GM18505 (cell line): ENCODE measurements at regions not wholly inside any gene's neighbourhood (a gene's known extent, or its start where the extent isn't known, plus 50 kb on each side); places are given as distances from the start of the nearest gene placed in this dataset.

Source experiments
- ATAC-seq: cut with Tn5 transposase; IDR thresholded peaks from one replicate; pipeline ENCODE4 v1.9.1; 2021; ENCODE audit not compliant: unreplicated experiment
- POLR2A ChIP-seq: IDR thresholded peaks from 4 replicates; pipeline ENCODE4 v1.6.1; 2011; ENCODE audit warnings: borderline replicate concordance; ENCODE audit not compliant: insufficient read depth, insufficient read length; ENCODE audit errors: extremely low read depth

DNA sequence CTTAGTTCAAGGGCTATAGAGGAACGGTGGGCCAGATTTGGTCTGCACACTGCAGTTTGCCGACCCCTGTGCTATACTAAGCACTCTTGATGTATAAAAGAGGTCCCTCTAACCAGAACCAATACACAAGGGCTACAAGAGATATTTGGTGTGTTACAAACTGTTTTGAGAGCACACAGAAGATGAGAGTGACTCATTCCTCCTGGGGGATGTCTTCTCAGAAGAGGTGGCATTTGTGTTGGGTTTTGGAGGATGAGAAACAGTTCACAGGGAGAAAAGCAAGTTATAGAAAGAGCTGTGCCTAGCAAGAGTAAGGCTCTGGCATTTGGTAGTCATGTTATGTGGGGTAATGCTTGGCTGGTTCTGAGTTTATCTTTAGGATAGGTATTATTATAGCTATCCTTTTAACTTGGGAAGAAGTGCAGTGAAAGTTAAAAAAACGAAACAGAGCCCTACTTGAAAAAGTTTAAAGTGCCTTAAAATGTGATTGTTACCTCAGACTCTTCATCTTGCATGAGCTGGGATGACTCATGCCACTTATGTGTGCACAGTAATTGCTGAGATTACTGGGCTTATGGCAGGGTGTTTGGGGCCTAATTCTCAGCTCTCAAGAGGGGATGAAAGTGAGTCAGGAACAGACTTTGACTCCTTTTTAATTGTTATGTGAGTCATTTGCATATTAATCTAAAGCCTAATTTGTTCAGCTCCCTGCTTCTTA, 160.4 kb downstream of the KIF20B start:
- ATAC-seq: no peak
- TF ChIP-seq POLR2A: no peak

- ATAC-seq: no peak
- TF ChIP-seq POLR2A: no peak
Observed at GRCh38 chr10:89867964-89868363, 166.6 kb downstream of the KIF20B start.

DNA sequence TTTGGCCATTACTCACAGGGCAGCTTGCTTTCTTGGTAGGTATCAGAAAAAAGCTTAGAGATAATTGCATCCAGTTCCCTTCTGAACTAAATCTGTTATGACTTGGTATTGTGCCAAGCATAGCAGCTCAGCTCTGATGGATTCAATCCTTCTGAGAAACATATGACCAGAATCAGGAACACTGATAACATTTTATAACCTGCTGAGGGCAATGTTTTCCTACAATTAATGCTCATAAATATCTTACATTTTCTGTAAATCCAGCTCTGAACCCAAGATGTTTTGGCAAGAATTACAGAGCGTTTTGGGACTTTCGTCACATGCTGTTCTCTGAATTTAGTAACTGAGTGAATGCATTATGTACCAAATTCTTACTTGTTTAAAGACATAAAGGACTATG, 167.8 kb downstream of the KIF20B start:
- TF ChIP-seq POLR2A: no peak
- no peak for ATAC-seq

DNA sequence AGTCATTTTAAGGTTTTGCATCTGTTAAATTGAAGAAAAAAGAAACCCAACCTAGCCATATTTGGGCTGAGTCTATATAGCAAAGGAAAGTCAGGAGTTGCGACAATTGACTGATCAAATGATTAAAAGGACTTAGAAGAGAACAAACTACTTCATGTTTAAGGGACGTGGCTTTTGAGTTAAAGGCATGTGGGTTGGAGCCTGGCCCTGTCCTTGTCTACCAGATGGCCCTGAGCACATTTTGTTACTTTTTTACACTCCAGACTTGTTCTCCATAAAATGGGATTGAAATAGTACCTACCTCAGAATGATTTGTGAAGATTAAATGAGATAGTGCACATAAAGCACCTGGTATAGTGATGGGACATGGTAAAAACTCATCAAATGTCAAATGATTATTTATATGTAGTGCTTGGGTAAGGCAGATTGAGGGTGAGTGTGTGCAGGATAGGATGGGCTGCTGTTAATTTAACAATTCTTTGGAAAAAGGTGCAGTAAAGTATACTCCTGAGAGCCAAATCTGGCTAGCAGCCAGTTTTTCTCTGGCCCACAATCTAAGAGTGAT, 168.3 kb downstream of the KIF20B start:
- ATAC-seq: no peak
- TF ChIP-seq POLR2A: no peak

DNA sequence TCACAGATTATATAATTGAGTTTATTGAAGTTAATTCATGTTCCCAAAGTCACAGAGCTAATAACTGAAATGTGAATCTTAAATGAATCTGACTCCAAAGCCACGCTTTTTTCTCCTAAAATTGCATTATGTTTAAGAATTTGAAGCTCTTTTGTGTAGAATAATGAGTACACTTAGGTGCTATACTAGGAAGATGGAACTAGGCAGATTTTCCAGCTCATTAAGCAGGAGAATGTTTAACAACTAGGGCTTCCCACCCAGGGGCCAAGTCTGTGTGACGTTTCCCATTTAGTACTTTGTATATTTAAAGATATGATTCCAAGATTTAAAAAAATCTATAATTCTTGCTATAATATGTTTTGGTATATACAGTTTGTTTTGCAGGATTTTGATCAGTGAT, 169.5 kb downstream of the KIF20B start:
- TF ChIP-seq POLR2A: no peak
- no peak for ATAC-seq

DNA sequence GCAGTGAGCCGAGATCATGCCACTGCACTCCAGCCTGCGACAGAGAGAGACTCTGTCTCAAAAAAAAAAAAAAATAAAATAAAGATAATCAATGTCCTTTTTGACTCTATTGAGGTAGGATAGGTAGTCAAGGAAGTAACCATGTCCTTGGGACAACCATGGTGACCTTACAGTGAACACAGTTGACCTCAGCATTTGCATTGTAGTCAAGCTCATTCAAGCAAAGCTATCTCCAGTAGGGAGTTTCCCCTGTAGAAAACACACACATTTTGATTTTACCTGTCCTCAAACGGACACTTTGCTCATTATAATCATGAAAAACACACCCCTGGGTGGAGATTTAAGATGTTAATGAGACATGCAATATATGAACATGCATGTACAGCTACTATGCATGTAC, 171.7 kb downstream of the KIF20B start:
- ATAC-seq: no peak
- TF ChIP-seq POLR2A: no peak

DNA sequence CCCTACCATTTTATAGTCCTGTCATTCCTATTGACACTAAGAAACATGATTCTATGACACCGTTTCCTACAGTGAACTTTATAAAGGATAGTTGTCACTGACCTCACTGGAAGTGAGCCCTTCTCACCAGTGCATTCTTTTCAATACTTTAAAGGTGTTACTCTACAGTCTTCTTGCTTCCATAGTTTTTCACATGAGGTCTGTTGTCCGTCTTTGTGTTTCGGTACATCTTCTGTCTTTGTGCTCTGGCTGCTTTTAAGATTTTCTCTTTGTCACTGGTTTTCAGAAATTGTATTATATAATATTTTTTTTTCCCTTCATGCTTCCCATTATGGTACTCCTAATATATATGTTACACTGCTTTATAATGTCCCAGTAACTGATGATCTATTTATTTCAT, 174.2 kb downstream of the KIF20B start:
- TF ChIP-seq POLR2A: no peak
- no peak for ATAC-seq

GRCh38 chr10:89879121-89879520, 177.7 kb downstream of the KIF20B start:
- no peak for ATAC-seq
- no peak for TF ChIP-seq POLR2A

DNA sequence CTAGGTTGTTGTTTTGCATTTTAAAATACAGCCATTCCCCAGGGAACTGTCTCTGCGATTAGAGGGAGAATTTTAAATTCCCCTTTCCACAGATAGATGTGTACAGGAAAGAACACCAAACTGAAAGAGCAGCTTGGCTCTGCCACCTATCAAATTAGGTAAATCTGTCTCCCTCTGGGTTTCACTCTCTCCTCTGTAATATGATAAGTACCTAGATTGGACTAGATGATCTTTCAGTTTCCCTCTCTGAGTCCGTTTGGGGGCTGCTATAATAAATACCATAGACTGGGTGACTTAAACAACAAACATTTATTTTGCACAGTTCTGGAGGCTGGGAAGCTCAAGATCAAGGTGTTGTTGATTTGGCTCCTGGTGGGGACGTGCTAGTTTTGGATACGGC, 186.0 kb downstream of the KIF20B start:
- TF ChIP-seq POLR2A: no peak
- ATAC-seq: peak; percentile 42

GRCh38 chr10:89887830-89888229, 186.4 kb downstream of the KIF20B start:
- peak; percentile 55 for ATAC-seq
- no peak for TF ChIP-seq POLR2A

DNA sequence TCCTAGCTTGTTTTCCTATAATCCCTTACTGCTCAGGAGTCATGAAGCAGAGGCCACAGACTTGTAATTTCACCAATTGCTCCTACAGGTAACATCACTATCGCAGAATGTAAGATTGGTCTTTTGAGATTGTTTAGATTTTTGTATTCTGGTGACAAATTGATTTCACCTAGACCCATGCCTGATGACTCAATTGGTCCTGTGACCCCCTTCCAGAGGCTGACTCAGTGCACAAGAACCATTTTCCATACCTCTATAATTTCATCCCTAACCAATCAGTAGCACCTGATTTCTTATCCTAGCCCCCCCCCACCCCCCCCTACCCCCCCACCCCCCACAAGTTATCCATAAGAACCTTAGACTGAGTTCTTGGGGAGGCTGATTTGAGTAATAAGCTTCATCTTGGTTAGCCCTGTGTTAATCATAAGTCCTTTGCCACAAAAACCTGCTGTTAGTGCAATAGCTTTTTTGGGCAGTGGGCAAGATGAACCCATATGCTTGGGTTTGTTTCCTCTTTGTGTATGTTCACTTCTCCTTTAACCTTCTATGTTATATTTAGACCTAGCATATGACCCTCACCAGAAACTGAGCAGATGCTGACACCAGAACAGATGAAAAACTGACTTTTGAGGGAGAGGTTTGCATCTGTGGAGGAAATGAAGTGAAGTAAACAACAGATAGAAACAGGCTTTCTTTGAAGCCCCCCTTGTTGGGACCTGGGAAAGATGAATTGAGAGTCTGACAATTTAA, 187.1 kb downstream of the KIF20B start:
- peak; percentile 85 for ATAC-seq
- TF ChIP-seq POLR2A: no peak

DNA sequence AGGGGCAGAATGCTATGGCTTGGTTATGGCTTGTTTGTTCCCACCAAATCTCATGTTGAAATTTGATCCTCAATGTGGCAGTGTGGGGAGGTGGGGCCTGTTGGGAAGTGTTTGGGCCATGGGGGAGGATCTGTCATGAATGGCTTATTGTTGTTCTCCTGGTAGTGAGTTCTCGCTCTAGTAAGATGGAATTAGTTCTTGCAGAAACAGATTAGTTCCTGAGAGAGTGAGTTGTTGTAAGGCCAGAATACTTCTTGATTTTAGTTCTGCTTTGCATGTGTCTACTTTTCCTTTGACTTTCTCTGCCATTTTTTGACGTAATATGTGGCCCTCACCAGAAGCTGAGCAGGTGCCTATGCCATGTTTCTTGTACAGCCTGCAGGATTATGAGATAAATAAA, 188.2 kb downstream of the KIF20B start:
- no peak for TF ChIP-seq POLR2A

GRCh38 chr10:89891006-89891535, 189.7 kb downstream of the KIF20B start:
- TF ChIP-seq POLR2A: no peak
- ATAC-seq: no peak

More for the DNA sequence above, 188.2 kb downstream of the KIF20B start:
- ATAC-seq: no peak

- no peak for TF ChIP-seq POLR2A
- no peak for ATAC-seq
Observed at GRCh38 chr10:89894051-89894450, 192.7 kb downstream of the KIF20B start.

- TF ChIP-seq POLR2A: no peak
- ATAC-seq: no peak
Observed at GRCh38 chr10:89900554-89900953, 199.2 kb downstream of the KIF20B start.

GRCh38 chr10:89901895-89902294, 200.5 kb downstream of the KIF20B start:
- TF ChIP-seq POLR2A: no peak
- ATAC-seq: no peak
